Neural cell (in vitro differentiated cells): ENCODE measurements at regions not wholly inside any gene's neighbourhood (a gene's known extent, or its start where the extent isn't known, plus 50 kb on each side); places are given as distances from the start of the nearest gene placed in this dataset.

Source experiments
- H2AFZ ChIP-seq: fragments of 200-600, 300-800 bp; sonication (generic), shearing (Covaris generic); 2 replicates; pipeline ENCODE4 v1.6.0; 2014; ENCODE audit warnings: low read depth, mild to moderate bottlenecking, antibody characterized with exemption, low read length, moderate library complexity
- H3F3A ChIP-seq: fragments of 200-600 bp; shearing (Covaris generic); 2 replicates; pipeline ENCODE4 v1.6.1; 2016; ENCODE audit warnings: mild to moderate bottlenecking, moderate library complexity, mixed read lengths, antibody characterized with exemption, low read length; ENCODE audit not compliant: insufficient read depth, poor library complexity, severe bottlenecking
- H3K27ac ChIP-seq: fragments of 200-600, 300-800 bp; sonication (generic), shearing (Covaris generic); 2 replicates; pipeline ENCODE4 v1.5.1; 2014; ENCODE audit warnings: mild to moderate bottlenecking, low read length, moderate library complexity
- H3K27me3 ChIP-seq: fragments of 300-800, 200-600 bp; sonication (generic), shearing (Covaris generic); 2 replicates; pipeline ENCODE4 v1.6.0; 2014; ENCODE audit warnings: mild to moderate bottlenecking, low read depth, low read length, moderate library complexity; ENCODE audit not compliant: insufficient read depth
- H3K36me3 ChIP-seq: fragments of 300-800, 200-600 bp; sonication (generic), shearing (Covaris generic); 2 replicates; pipeline ENCODE4 v1.5.1; 2014; ENCODE audit warnings: mild to moderate bottlenecking, antibody characterized with exemption, low read length, moderate library complexity; ENCODE audit not compliant: insufficient read depth
- H3K4me2 ChIP-seq: fragments of 300-800, 200-600 bp; sonication (generic), shearing (Covaris generic); 2 replicates; pipeline ENCODE4 v1.6.0; 2014; ENCODE audit warnings: mild to moderate bottlenecking, low read length
- H3K4me3 ChIP-seq: fragments of 300-800, 200-600 bp; sonication (generic), shearing (Covaris generic); 2 replicates; pipeline ENCODE4 v1.5.1; 2014; ENCODE audit warnings: mild to moderate bottlenecking, low read length, moderate library complexity
- H3K79me2 ChIP-seq: fragments of 200-600 bp; shearing (Covaris generic); replicated peaks from 2 replicates; pipeline ENCODE4 v1.6.0; 2014; ENCODE audit warnings: mild to moderate bottlenecking, low read length, moderate library complexity; ENCODE audit not compliant: insufficient read depth
- H3K9ac ChIP-seq: fragments of 300-800, 200-600 bp; sonication (generic), shearing (Covaris generic); 2 replicates; pipeline ENCODE4 v1.6.1; 2016; ENCODE audit warnings: mild to moderate bottlenecking, low read length, mixed read lengths
- H3K9me2 ChIP-seq: fragments of 200-600 bp; shearing (Covaris generic); 2 replicates; pipeline ENCODE4 v1.6.1; 2016; ENCODE audit warnings: mild to moderate bottlenecking, low read length, mixed read lengths; ENCODE audit not compliant: insufficient read depth
- H3K9me3 ChIP-seq: fragments of 200-600, 300-800 bp; sonication (generic), shearing (Covaris generic); 2 replicates; pipeline ENCODE4 v1.6.1; 2016; ENCODE audit warnings: mild to moderate bottlenecking, mixed run types, low read length, moderate library complexity, mixed read lengths
- H4K20me1 ChIP-seq: fragments of 200-600 bp; shearing (Covaris generic); 2 replicates; pipeline ENCODE4 v1.6.1; 2016; ENCODE audit warnings: mild to moderate bottlenecking, mixed run types; ENCODE audit not compliant: insufficient read depth
- EP300 ChIP-seq: fragments of 450-650 bp; conservative IDR thresholded peaks from 2 replicates; pipeline ENCODE4 v1.6.1; 2014; ENCODE audit warnings: antibody characterized with exemption, mild to moderate bottlenecking, moderate library complexity; ENCODE audit not compliant: poor library complexity, severe bottlenecking
- EZH2 ChIP-seq: fragments of 200-600, 300-800 bp; shearing (Covaris generic), sonication (generic); IDR thresholded peaks from 2 replicates; pipeline ENCODE4 v1.6.1; 2014; ENCODE audit warnings: antibody characterized with exemption, low read length, borderline replicate concordance, mild to moderate bottlenecking; ENCODE audit not compliant: insufficient read depth, poor library complexity, severe bottlenecking
- MXI1 ChIP-seq: fragments of 450-650 bp; conservative IDR thresholded peaks from 2 replicates; pipeline ENCODE4 v1.6.1; 2014; ENCODE audit warnings: antibody characterized with exemption, mild to moderate bottlenecking; ENCODE audit not compliant: poor library complexity, severe bottlenecking
- POLR2AphosphoS5 ChIP-seq: IDR thresholded peaks from 2 replicates; pipeline ENCODE4 v1.6.1; 2012
- RAD21 ChIP-seq: fragments of 450-650 bp; conservative IDR thresholded peaks from 2 replicates; pipeline ENCODE4 v1.6.1; 2014; ENCODE audit warnings: antibody characterized with exemption, mild to moderate bottlenecking, moderate library complexity
- SMC3 ChIP-seq: fragments of 450-650 bp; conservative IDR thresholded peaks from 2 replicates; pipeline ENCODE4 v1.6.1; 2014; ENCODE audit warnings: antibody characterized with exemption, mild to moderate bottlenecking, moderate library complexity; ENCODE audit not compliant: poor library complexity
- TAF1 ChIP-seq: IDR thresholded peaks from 2 replicates; pipeline ENCODE4 v1.6.1; 2012; ENCODE audit warnings: low read depth
- TF ChIP-seq, protein P1 (sequence below): fragments of 450-650 bp; IDR thresholded peaks from 2 replicates; pipeline ENCODE4 v1.5.1; 2014; ENCODE audit warnings: antibody characterized with exemption, mild to moderate bottlenecking, moderate library complexity; ENCODE audit not compliant: poor library complexity, severe bottlenecking
- TF ChIP-seq, protein P2 (sequence below): IDR thresholded peaks from 2 replicates; pipeline ENCODE4 v1.6.1; 2012; ENCODE audit warnings: borderline replicate concordance

DNA sequence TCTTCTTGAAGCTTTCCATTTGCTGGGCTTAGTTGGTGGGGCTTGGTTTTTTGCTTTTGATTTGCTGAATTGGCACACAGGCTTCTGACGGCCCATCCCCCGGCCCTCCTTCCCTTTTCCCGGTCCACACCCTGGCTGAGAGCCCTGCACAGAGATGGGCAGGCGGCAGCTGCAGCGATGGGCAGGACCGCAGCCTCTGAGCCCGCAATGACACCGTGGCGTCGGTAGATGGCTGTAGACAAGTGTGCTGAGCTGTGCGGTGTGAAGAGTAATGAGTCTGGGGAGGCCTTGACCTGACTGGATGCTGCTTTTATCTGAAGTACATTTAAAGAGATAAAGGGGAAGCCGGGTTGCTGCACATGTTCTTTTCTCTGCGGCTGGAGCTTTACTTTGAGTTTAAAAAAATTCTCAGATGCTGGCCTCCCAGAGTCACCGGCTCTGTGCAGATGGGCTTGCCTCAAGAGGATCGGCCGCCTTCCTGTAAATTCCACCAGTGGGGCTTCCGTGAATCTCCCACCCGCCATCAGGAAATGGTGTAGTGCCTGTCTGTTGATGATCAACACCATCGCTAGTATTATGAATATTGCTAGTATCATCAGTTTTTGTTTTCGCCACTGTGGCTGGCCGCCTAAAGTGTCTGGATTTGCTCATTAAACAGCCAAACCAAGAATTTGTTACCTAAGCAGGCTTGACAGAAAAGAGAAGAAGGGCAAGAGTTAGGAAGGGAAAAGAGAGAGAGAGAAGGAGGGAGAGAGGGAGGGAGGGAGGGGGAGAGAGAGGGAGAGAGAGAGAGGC is 245.6 kb upstream of the RBFOX1 start:
- Histone ChIP-seq H2AFZ (no peak overlapping the region), H4K20me1 (no peaks in the 10 kb centered on the region), H3K4me3 (no peak overlapping the region)

DNA sequence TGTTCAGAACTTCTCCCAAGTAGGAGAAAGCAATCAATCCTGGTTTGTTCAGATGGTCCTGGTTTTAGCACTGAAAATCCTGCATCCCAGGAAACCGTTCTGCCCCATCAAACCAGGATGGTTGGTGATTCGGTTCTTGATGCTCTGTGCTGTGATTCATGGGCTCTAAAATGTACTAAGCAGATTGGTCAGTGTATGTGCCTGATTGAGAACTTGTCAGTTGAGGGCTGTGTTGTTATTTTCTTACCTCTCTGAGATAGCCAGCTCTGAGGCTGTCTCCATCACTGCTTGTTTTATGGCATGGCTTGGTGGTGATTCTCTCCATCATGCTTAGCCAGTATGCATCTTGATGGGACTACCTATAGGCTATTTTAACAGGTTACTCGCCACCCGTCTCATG is 246.9 kb upstream of the RBFOX1 start:
- no peaks in the 10 kb centered on the region for H3F3A ChIP-seq

More for the DNA sequence above, 245.6 kb upstream of the RBFOX1 start:
- Histone ChIP-seq H3K27ac (no peak overlapping the region), H3K27me3 (peaks cover 18% of the 10 kb centered on the region), H3K36me3 (no peaks in the 10 kb centered on the region), H3K9me3 (no peaks in the 10 kb centered on the region), H3K9me2 (no peaks in the 10 kb centered on the region), H3F3A (no peaks in the 10 kb centered on the region), H3K4me2 (no peak overlapping the region), H3K79me2 (no peaks in the 10 kb centered on the region), H3K9ac (no peak overlapping the region)
- TF ChIP-seq, protein P1, sequence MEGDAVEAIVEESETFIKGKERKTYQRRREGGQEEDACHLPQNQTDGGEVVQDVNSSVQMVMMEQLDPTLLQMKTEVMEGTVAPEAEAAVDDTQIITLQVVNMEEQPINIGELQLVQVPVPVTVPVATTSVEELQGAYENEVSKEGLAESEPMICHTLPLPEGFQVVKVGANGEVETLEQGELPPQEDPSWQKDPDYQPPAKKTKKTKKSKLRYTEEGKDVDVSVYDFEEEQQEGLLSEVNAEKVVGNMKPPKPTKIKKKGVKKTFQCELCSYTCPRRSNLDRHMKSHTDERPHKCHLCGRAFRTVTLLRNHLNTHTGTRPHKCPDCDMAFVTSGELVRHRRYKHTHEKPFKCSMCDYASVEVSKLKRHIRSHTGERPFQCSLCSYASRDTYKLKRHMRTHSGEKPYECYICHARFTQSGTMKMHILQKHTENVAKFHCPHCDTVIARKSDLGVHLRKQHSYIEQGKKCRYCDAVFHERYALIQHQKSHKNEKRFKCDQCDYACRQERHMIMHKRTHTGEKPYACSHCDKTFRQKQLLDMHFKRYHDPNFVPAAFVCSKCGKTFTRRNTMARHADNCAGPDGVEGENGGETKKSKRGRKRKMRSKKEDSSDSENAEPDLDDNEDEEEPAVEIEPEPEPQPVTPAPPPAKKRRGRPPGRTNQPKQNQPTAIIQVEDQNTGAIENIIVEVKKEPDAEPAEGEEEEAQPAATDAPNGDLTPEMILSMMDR: peak; percentile 87
- TF ChIP-seq RAD21 (peak; percentile 86), POLR2AphosphoS5 (no peak), TAF1 (no peak), SMC3 (peak; percentile 82), EP300 (no peak), EZH2 (no peak), MXI1 (peak; percentile 15)
- TF ChIP-seq, protein P2, sequence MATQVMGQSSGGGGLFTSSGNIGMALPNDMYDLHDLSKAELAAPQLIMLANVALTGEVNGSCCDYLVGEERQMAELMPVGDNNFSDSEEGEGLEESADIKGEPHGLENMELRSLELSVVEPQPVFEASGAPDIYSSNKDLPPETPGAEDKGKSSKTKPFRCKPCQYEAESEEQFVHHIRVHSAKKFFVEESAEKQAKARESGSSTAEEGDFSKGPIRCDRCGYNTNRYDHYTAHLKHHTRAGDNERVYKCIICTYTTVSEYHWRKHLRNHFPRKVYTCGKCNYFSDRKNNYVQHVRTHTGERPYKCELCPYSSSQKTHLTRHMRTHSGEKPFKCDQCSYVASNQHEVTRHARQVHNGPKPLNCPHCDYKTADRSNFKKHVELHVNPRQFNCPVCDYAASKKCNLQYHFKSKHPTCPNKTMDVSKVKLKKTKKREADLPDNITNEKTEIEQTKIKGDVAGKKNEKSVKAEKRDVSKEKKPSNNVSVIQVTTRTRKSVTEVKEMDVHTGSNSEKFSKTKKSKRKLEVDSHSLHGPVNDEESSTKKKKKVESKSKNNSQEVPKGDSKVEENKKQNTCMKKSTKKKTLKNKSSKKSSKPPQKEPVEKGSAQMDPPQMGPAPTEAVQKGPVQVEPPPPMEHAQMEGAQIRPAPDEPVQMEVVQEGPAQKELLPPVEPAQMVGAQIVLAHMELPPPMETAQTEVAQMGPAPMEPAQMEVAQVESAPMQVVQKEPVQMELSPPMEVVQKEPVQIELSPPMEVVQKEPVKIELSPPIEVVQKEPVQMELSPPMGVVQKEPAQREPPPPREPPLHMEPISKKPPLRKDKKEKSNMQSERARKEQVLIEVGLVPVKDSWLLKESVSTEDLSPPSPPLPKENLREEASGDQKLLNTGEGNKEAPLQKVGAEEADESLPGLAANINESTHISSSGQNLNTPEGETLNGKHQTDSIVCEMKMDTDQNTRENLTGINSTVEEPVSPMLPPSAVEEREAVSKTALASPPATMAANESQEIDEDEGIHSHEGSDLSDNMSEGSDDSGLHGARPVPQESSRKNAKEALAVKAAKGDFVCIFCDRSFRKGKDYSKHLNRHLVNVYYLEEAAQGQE: no peak

More for the DNA sequence above, 246.9 kb upstream of the RBFOX1 start:
- no peak overlapping the region for H3K4me3 ChIP-seq
- no peaks in the 10 kb centered on the region for H3K36me3 ChIP-seq
- no peak overlapping the region for H3K9ac ChIP-seq
- no peak for TF ChIP-seq EP300
- TF ChIP-seq TAF1: no peak
- TF ChIP-seq POLR2AphosphoS5: no peak
- TF ChIP-seq EZH2: no peak
- TF ChIP-seq, protein P1: no peak
- TF ChIP-seq RAD21: no peak
- H3K79me2 ChIP-seq: no peaks in the 10 kb centered on the region
- no peak overlapping the region for H2AFZ ChIP-seq
- H4K20me1 ChIP-seq: no peaks in the 10 kb centered on the region
- H3K9me3 ChIP-seq: no peaks in the 10 kb centered on the region
- no peaks in the 10 kb centered on the region for H3K9me2 ChIP-seq
- H3K4me2 ChIP-seq: no peak overlapping the region
- no peak overlapping the region for H3K27ac ChIP-seq
- H3K27me3 ChIP-seq: peaks cover 13% of the 10 kb centered on the region
